ENCODE measurements at regions not wholly inside any gene's neighbourhood (a gene's known extent, or its start where the extent isn't known, plus 50 kb on each side); places are given as distances from the start of the nearest gene placed in this dataset.

DNA sequence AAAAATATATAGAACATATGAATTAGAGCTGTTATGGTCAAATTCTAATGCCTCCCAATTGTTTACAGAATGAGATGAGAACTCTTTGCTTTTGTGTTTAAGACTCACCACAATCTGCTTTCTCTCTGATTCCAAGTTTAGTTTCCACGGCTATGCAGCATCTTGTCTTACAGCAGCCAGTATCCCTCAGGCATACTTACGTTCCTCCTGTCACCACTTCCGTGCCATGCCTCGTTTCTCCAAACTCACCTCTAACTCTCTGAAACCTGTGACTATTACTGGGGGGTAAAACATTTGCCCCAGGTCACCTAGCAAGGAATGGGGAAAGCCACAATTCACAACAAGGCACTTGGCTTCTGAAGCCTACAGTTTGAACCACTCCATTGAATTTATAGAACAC, 192.8 kb upstream of the NRIP1 start:
- no peak for DNase-seq (ENCODE audit: low spot score in 2 of 2)
- no peak overlapping the region for H3K4me3 ChIP-seq
- H3K27ac ChIP-seq = no peak overlapping the region
- H3K9me3 ChIP-seq = no peaks in the 10 kb centered on the region
- no peaks in the 10 kb centered on the region for H3K36me3 ChIP-seq
- intact Hi-C loops (cut with DNase I) = no loop called here
- H3K4me1 ChIP-seq = no peaks in the 10 kb centered on the region
- no peak for TF ChIP-seq CTCF (IDR thresholded peaks at IDR 0.05)
- no peaks in the 10 kb centered on the region for H3K27me3 ChIP-seq

DNA sequence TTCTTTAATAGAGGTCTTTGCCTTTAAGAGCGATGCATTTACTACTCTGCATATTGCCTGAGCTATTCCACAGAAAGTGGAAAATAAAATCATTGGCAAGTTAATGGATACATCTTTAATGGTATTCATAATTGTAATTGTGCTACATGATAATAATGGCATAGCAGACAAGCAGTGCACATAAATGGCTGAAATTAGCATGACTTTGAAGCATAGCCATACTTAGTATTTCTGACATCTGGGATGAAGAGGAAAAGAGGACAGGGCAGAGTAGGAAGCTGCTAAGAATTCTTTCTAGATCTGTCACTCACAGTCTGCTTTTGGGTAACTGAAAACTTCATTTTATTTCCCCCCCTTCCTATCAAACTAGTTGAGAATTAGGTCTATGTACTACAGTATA, 195.0 kb upstream of the NRIP1 start:
- no peak for DNase-seq (ENCODE audit: low spot score in 2 of 2)
- H3K36me3 ChIP-seq = no peaks in the 10 kb centered on the region
- intact Hi-C loops (cut with DNase I) = no loop called here
- no peak for TF ChIP-seq CTCF (IDR thresholded peaks at IDR 0.05)
- H3K4me1 ChIP-seq = no peaks in the 10 kb centered on the region
- no peaks in the 10 kb centered on the region for H3K9me3 ChIP-seq
- H3K27me3 ChIP-seq = no peaks in the 10 kb centered on the region
- no peak overlapping the region for H3K4me3 ChIP-seq
- no peak overlapping the region for H3K27ac ChIP-seq

DNA sequence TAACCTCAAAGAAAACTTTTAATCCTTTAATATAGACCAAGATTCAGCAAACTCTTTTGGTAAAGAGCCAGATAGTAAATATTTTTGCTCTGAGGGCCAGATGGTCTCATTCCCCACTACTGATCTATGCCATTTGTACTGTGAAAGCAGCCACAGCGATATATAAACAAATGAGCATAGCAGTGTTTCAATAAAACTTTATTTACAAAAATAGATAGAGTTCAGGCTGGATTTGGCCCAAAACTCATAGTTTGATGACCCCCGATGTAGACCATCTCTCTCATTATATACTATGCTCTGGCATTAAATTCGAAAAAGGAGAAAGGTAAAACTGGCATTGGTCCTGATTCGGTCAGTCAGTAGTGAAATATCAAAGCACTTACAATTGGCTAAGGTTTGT, 195.8 kb upstream of the NRIP1 start:
- Histone ChIP-seq H3K36me3 (no peaks in the 10 kb centered on the region), H3K27me3 (no peaks in the 10 kb centered on the region), H3K27ac (no peak overlapping the region), H3K4me1 (no peaks in the 10 kb centered on the region), H3K9me3 (no peaks in the 10 kb centered on the region), H3K4me3 (no peak overlapping the region)
- intact Hi-C loops (cut with DNase I) = no loop called here
- DNase-seq (ENCODE audit: low spot score in 2 of 2) = no peak
- no peak for TF ChIP-seq CTCF (IDR thresholded peaks at IDR 0.05)

DNA sequence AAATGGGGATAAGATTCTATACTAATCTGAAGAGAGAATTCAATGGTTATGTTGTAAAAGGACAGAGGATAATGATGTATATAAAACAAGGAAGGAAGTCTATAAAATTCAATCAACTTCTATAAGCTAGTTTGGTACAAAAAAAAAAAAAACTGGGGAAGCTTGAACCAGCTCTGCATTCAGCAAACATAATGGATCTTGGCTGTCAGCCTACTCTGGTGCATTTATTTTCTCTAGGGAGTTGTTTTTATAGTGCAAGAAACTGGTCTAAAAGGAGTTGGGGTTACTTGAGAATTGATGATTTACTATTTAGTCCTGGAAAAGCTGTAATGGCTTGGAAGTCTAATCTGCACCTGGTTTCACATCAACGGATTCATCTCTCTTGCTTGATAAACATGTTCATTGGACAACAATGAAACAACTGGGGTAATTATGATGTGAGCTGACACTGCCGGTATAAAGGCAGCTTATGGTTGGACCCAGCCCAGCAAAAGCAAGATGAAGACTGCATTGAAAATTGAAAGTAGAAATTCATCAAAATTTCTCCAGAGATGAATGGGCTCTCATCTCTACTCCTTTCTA, 199.4 kb upstream of the NRIP1 start:
- Histone ChIP-seq H3K36me3 (no peaks in the 10 kb centered on the region), H3K9me3 (no peaks in the 10 kb centered on the region), H3K27me3 (no peaks in the 10 kb centered on the region), H3K4me1 (no peaks in the 10 kb centered on the region), H3K4me3 (no peak overlapping the region), H3K27ac (no peak overlapping the region)
- intact Hi-C loops (cut with DNase I) = no loop called here
- no peak for TF ChIP-seq CTCF (IDR thresholded peaks at IDR 0.05)
- DNase-seq (ENCODE audit: low spot score in 2 of 2) = no peak

GRCh38 chr21:15272171-15272570, 207.4 kb upstream of the NRIP1 start:
- no peaks in the 10 kb centered on the region for H3K4me1 ChIP-seq
- no peak for TF ChIP-seq CTCF (IDR thresholded peaks at IDR 0.05)
- H3K4me3 ChIP-seq = no peak overlapping the region
- no peaks in the 10 kb centered on the region for H3K9me3 ChIP-seq
- no peaks in the 10 kb centered on the region for H3K27me3 ChIP-seq
- DNase-seq (ENCODE audit: low spot score in 2 of 2) = no peak
- intact Hi-C loops (cut with DNase I) = no loop called here
- no peak overlapping the region for H3K27ac ChIP-seq
- H3K36me3 ChIP-seq = no peaks in the 10 kb centered on the region

DNA sequence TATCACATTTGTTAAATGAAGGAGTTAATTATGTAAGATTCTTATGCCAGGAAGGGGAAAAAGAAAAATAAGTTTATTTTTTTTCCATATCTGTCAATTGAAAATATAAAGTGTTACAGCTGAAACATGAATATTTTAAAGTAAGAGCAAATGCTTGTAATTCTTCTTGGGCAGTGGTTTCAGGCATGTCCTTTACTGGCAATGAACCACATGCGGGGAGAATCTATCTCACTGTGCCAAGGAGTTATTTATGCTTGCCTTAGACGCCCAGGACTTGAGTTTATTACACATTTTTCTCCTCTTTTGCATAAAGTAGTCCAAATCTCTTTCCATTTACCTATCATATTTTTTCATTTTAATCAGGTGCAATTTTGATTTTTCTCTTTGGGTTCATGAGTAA, 207.8 kb upstream of the NRIP1 start:
- Histone ChIP-seq H3K27me3 (no peaks in the 10 kb centered on the region), H3K9me3 (no peaks in the 10 kb centered on the region), H3K4me1 (no peaks in the 10 kb centered on the region), H3K4me3 (no peak overlapping the region), H3K36me3 (no peaks in the 10 kb centered on the region), H3K27ac (no peak overlapping the region)
- no peak for DNase-seq (ENCODE audit: low spot score in 2 of 2)
- TF ChIP-seq CTCF (IDR thresholded peaks at IDR 0.05) = no peak
- intact Hi-C loops (cut with DNase I) = no loop called here
